Activated T-helper 17 cell treated with anti-CD3 and anti-CD28 coated beads, Interleukin-2, amount 50 U/mL, for 72 hours (primary cell): ENCODE measurements at regions not wholly inside any gene's neighbourhood (a gene's known extent, or its start where the extent isn't known, plus 50 kb on each side); places are given as distances from the start of the nearest gene placed in this dataset.
"Not testable (repeated sequence)": the region's sequence is repeated elsewhere in the genome, so short reads cannot be mapped to it uniquely, and the experiment has no call there.

Source experiments
- ATAC-seq: fragments of 150-1000 bp; cut with Tn5 transposase; replicated peaks from 2 replicates; pipeline ENCODE4 v1.10.0; 2021; ENCODE audit warnings: mild to moderate bottlenecking, moderate library complexity
- H3K27ac Mint-ChIP-seq: one replicate; pipeline ENCODE4 v1.8.0; 2022; ENCODE audit warnings: mixed read lengths
- H3K27me3 Mint-ChIP-seq: one replicate; pipeline ENCODE4 v1.8.0; 2022; ENCODE audit warnings: mixed read lengths
- H3K36me3 Mint-ChIP-seq: one replicate; pipeline ENCODE4 v1.8.0; 2022; ENCODE audit warnings: low read depth, mild to moderate bottlenecking, mixed read lengths
- H3K4me1 Mint-ChIP-seq: one replicate; pipeline ENCODE4 v1.8.0; 2022; ENCODE audit warnings: mixed read lengths
- H3K4me3 Mint-ChIP-seq: one replicate; pipeline ENCODE4 v1.8.0; 2022; ENCODE audit warnings: mild to moderate bottlenecking, mixed read lengths
- H3K9me3 Mint-ChIP-seq: one replicate; pipeline ENCODE4 v1.8.0; 2022; ENCODE audit warnings: mixed read lengths

DNA sequence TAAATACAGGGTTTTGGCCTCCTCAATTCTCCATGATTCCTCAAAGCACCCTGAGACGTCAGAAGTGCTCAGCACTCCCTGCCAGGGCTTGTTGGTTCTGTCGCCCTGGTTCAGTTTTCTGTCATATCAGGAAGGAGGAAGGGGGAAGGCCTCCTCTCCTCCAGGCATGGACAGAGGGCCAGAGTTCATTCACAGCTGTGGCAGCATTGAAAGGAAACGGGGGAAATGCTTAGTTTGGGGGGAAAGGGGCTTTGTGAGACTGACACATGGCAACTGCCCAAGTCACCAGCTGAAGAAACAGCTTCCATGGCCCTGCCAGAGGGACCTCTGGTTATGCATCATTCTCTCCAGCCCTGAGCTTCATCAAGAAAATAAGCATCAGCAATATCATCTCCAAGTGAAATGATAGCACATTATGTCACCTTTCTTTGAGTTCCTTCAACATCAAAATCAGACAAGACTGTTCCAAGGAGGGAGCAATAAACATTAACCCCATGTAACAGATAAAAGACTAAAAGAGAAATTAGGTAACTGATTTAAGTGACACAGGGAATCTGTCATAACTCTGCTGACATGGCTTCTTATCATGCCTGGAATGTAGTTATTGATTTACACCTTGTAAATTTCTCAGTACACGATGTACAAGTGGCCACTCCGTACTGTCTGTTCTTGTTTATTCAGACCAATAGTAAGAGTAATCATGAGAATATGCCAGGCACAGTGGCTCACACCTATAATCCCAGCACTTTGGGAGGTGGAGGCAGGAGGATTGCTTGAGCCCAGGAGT lies 103.2 kb upstream of the SLC25A33 start:
- Mint-ChIP-seq H3K4me1 (no peaks in the 10 kb centered on the region), H3K36me3 (no peaks in the 10 kb centered on the region), H3K27me3 (peaks cover 5% of the 10 kb centered on the region), H3K9me3 (no peaks in the 10 kb centered on the region), H3K27ac (no peak overlapping the region), H3K4me3 (no peak overlapping the region)
- ATAC-seq, result no peak

DNA sequence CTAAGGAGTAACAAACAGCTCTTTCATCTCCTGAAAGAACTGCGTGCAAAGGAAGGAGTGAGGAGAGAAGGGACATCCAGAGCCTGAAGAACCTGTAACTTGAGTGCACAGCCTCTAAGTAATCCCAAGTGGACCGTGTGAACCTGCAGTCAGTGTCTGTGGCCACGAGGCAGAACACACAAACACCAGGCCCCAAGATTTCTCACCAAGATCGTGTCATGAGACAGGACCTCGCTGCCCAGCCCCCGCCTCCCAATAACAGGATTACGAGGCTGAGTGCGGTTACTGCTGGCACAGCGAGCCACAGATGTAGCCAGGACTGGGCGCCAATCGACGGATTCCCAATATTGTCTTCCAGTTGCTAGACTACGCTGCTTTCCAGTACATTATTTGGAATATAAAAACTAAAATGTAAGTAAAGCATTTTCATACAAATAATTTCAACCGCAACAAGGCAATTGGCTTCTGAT lies 101.3 kb upstream of the SLC25A33 start:
- Mint-ChIP-seq H3K4me1 (no peaks in the 10 kb centered on the region), H3K27ac (no peak overlapping the region), H3K4me3 (no peak overlapping the region), H3K27me3 (peaks cover 5% of the 10 kb centered on the region), H3K36me3 (no peaks in the 10 kb centered on the region), H3K9me3 (no peaks in the 10 kb centered on the region)
- ATAC-seq, result no peak

DNA sequence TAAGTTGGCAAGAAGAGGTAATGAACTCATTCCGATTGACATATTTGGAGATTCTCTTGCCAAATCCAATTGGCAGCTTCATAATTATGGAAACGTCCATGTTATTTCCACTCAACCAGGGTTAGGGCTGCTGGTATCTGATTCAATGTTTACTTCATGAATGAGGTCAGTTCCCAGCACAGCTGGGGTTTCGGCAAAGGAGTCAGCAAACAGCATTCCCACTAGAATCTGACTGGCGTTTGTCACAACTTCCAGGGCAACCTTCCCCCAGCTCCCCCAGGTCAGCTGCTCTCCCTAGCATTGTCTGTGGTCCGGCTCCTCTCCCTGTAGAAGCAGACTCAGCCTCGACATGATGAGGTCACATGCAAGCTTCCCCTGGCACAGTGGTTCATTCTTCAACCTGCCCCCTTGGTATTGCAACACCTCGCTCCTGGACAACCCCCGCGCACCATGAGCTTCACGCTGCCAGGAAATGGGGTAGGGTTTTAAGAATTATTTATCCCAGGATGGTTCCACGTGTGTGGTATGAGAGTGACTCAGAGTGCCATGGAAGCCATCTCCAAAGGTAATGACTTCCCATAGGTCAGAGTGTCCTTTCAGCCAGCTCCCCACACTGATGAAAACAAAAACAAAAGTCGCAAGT lies 100.7 kb upstream of the SLC25A33 start:
- Mint-ChIP-seq H3K4me3 (no peak overlapping the region), H3K9me3 (no peaks in the 10 kb centered on the region), H3K27me3 (peaks cover 5% of the 10 kb centered on the region), H3K36me3 (no peaks in the 10 kb centered on the region), H3K27ac (no peak overlapping the region), H3K4me1 (no peaks in the 10 kb centered on the region)
- ATAC-seq, result no peak

DNA sequence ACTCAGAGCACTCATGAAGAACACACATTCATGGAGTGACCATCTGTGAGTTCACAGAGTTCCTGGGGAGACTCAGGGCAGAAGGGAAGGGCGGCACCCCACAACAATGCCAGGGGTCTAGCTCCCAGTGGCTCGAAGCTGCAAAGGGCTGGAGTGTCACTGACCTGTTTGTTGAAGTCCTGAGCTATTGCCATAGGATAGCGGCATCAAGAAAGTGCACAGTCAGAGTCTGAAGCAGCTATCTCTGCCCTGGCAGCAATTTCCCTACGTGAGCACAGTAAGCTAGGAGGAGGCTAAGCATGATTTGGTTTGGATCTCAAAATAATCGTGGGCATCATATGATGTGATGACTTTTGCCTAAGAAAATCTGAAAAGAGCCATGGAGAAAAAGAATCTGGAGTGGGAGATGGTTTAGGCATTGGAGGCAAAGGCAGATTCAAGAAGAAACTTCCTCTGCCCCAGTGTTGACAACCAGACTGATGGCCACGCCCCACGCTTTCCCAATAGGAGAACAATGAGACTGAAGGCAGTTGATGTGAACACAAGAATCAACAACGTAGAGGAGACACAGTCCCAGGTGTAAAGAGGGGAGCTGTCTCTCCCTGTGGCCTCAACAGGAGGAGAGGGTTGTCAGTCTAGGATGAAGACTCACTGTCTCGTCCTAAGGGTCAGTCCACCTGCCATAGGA lies 100.0 kb upstream of the SLC25A33 start:
- no peak overlapping the region for H3K27ac Mint-ChIP-seq
- ATAC-seq, result no peak
- no peak overlapping the region for H3K4me3 Mint-ChIP-seq
- H3K27me3 Mint-ChIP-seq, result peaks cover 5% of the 10 kb centered on the region
- H3K4me1 Mint-ChIP-seq, result no peaks in the 10 kb centered on the region
- no peaks in the 10 kb centered on the region for H3K9me3 Mint-ChIP-seq
- H3K36me3 Mint-ChIP-seq, result no peaks in the 10 kb centered on the region

DNA sequence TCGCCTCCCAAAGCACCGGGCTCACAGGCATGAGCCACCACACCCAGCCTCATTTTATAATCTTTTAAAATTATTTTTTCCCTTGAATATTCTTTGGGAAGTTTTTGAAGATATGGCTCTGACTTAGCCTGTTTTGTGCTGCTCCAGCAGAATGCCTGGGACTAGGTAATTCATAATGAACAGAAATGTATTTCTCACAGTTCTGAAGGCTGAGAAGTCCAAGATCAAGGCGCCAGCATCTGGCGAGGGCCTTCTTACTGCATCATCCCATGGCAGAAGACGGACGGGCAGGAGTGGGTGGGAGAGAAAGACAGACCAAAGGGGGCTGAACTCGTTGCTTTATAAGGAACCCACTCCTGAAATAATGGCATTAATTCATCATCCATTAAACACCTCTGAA lies 99.0 kb upstream of the SLC25A33 start:
- H3K27me3 Mint-ChIP-seq, result peaks cover 5% of the 10 kb centered on the region
- no peaks in the 10 kb centered on the region for H3K9me3 Mint-ChIP-seq
- no peak for ATAC-seq
- H3K27ac Mint-ChIP-seq, result no peak overlapping the region
- no peaks in the 10 kb centered on the region for H3K36me3 Mint-ChIP-seq
- H3K4me3 Mint-ChIP-seq, result no peak overlapping the region
- no peaks in the 10 kb centered on the region for H3K4me1 Mint-ChIP-seq

DNA sequence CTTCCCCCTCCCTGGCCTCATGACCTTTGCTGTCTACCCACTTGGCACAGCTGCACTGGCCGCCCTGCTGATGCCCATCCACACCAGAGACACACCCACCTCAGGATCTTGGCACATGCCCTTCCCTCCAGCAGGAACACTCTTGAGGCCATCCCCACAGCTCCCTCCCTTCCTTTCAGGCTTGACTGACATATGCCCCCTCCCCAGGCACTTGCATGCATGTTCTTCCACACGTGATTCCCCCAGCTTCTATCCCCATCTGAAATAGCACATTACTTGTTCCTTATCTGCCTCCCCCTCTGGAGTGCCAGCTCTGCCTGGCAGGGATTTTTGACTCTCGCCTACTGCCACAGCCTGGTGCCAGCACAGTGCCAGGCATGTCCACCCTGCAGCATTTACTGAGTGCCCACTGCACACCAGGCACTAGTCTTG lies 98.5 kb upstream of the SLC25A33 start:
- ATAC-seq, result no peak
- no peaks in the 10 kb centered on the region for H3K4me1 Mint-ChIP-seq
- H3K27ac Mint-ChIP-seq, result no peak overlapping the region
- no peaks in the 10 kb centered on the region for H3K9me3 Mint-ChIP-seq
- H3K27me3 Mint-ChIP-seq, result peaks cover 5% of the 10 kb centered on the region
- H3K36me3 Mint-ChIP-seq, result no peaks in the 10 kb centered on the region
- H3K4me3 Mint-ChIP-seq, result no peak overlapping the region

DNA sequence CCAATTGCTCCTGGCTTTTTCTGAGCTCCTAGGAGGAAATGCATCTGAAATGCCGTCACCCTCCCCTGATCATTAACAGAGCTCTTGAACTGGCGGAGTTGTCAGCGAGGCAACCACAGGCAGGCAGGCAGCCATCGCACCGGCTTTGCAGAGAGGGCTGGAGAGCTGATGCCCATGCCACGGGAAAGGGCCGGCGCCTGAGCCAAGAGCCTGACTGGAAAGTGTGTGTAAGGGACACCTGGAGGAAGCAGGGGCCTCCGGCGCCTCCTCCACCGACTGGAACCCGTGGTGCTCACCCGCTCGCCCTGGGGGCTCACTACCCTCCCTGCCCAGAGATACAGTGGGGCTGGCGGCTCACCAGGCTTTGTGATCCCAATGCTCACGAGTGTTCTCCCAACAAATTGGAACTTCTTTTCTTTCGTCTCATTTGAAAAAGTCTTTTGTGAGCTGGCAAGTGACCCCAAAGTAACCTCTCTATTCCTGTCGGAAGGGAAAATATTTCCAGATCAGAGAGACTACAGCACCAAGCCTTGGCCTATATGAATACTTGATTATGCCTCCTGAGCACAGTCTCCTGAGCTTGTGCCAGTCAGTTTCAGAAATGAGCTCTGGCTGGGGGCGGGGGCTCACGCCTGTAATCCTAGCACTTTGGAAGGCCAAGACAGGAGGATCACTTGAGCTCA lies 97.7 kb upstream of the SLC25A33 start:
- Mint-ChIP-seq H3K27me3 (peaks cover 5% of the 10 kb centered on the region), H3K36me3 (no peaks in the 10 kb centered on the region), H3K4me3 (no peak overlapping the region), H3K27ac (no peak overlapping the region), H3K9me3 (no peaks in the 10 kb centered on the region), H3K4me1 (no peaks in the 10 kb centered on the region)
- no peak for ATAC-seq

DNA sequence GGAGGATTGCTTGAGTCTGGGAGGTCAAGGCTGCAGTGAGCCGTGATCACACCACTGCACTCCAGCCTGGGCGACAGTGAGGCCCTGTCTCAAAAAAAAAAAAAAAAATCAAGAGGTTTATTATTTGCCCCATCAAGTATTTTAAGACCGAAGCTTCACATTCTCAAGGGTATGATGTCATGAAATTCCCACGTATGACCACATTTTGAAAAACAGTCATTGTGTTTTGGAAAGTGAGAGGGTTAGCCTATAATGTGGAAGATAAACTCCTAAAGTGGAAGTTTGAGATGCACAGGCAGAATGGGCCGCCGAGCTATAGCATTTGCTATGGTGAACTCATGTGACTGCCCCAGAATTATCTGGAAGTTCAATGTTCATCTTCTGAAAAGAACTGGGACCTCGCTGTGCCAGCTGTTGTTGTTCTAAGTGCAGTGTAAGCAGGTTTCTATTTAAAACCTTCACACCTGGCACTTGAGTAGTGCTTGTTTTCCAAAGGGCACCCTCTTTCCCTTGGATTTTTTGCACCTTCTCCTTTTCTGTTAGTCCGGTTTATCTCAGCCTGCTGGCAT lies 96.9 kb upstream of the SLC25A33 start:
- no peak overlapping the region for H3K4me3 Mint-ChIP-seq
- no peak overlapping the region for H3K27ac Mint-ChIP-seq
- ATAC-seq, result no peak
- no peaks in the 10 kb centered on the region for H3K4me1 Mint-ChIP-seq
- H3K27me3 Mint-ChIP-seq, result peaks cover 5% of the 10 kb centered on the region
- H3K36me3 Mint-ChIP-seq, result no peaks in the 10 kb centered on the region
- no peaks in the 10 kb centered on the region for H3K9me3 Mint-ChIP-seq

DNA sequence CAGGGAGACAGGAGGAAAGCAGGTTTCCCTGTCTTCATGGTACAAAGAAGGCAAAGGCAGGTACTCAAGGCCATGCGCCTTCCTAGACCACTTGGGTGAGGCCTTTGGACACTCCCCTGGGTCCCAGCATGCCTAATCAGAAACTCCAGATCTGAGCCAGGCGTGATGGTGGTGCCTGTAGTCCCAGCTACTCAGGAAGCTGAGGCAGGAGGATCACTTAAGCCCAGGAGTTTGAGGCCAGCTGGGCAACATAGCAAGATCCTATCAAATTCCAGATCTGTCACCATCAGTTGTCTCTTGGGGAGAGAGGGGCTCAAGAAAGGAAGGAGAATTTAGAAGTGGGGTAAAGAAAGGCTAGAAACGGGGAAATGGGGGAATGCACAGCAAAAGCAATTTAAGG lies 96.3 kb upstream of the SLC25A33 start:
- H3K4me3 Mint-ChIP-seq, result no peak overlapping the region
- H3K27ac Mint-ChIP-seq, result no peak overlapping the region
- no peaks in the 10 kb centered on the region for H3K4me1 Mint-ChIP-seq
- H3K27me3 Mint-ChIP-seq, result peaks cover 5% of the 10 kb centered on the region
- ATAC-seq, result no peak
- H3K9me3 Mint-ChIP-seq, result no peaks in the 10 kb centered on the region
- H3K36me3 Mint-ChIP-seq, result no peaks in the 10 kb centered on the region

DNA sequence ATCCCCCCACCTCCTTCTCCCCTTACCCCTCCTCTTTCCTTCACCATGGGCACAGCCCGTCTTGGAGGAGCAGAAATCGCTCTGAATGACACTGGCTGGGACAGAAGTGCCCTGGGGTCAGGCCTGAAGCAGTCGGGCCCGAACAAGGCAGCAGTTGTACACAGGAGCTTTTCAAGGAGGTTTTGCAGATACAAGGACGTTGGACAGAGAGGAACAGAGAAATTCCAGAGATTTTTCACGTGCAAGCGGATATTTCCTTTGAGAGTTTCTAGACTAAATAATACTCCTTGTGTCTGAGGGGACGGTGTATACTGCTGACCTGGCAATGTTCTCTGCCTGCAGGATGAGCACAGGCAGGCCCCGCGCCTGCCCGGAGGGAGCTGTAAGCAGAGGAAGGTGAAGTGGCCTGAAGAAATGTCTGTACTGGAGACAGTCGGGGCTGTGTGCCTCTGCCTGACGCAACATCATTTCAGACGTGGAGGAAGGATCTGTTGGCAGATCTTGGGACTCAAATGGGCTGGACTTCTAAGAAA lies 95.3 kb upstream of the SLC25A33 start:
- Mint-ChIP-seq H3K27me3 (peaks cover 5% of the 10 kb centered on the region), H3K4me1 (no peaks in the 10 kb centered on the region), H3K27ac (no peak overlapping the region), H3K36me3 (no peaks in the 10 kb centered on the region), H3K9me3 (no peaks in the 10 kb centered on the region), H3K4me3 (no peak overlapping the region)
- no peak for ATAC-seq

DNA sequence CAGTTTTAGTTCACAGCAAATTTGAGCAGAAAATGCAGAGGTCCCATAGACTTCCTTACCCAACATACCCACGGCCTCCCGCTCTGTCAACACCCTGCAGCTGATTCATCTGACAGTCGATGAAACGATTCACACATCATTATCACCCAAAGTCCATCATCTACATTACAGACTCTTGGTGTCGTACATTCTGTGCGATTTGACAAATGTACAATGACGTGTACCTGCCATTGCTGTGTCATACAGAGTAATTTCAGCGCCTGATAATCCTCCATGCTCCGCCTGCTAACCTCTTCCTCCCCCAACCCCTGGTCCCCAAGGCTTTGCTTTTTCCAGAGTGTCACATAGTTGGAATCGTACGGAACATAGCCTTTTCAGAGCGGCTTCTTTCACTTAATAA lies 94.7 kb upstream of the SLC25A33 start:
- no peaks in the 10 kb centered on the region for H3K9me3 Mint-ChIP-seq
- no peaks in the 10 kb centered on the region for H3K36me3 Mint-ChIP-seq
- H3K4me3 Mint-ChIP-seq, result no peak overlapping the region
- ATAC-seq, result no peak
- peaks cover 5% of the 10 kb centered on the region for H3K27me3 Mint-ChIP-seq
- no peaks in the 10 kb centered on the region for H3K4me1 Mint-ChIP-seq
- no peak overlapping the region for H3K27ac Mint-ChIP-seq

DNA sequence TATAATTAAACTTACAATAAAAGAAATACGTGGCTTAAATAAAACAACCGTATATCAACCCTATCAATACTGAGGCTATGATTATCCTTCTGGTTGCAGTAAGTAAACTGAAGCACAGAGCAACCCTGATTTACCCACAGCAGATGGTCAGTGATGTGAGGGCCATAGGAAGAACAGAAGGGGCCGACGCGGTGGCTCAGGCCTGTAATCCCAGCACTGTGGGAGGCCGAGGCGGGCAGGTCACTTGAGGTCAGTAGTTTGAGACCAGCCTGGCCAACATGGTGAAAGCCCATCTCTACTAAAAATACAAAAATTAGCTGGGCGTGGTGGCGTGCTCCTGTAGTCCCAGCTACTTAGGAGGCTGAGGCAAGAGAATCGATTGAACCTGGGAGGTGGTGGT lies 94.2 kb upstream of the SLC25A33 start:
- H3K4me3 Mint-ChIP-seq, ATAC-seq, H3K27ac Mint-ChIP-seq, H3K36me3 Mint-ChIP-seq, H3K27me3 Mint-ChIP-seq, H3K4me1 Mint-ChIP-seq, H3K9me3 Mint-ChIP-seq: not testable (repeated sequence)

DNA sequence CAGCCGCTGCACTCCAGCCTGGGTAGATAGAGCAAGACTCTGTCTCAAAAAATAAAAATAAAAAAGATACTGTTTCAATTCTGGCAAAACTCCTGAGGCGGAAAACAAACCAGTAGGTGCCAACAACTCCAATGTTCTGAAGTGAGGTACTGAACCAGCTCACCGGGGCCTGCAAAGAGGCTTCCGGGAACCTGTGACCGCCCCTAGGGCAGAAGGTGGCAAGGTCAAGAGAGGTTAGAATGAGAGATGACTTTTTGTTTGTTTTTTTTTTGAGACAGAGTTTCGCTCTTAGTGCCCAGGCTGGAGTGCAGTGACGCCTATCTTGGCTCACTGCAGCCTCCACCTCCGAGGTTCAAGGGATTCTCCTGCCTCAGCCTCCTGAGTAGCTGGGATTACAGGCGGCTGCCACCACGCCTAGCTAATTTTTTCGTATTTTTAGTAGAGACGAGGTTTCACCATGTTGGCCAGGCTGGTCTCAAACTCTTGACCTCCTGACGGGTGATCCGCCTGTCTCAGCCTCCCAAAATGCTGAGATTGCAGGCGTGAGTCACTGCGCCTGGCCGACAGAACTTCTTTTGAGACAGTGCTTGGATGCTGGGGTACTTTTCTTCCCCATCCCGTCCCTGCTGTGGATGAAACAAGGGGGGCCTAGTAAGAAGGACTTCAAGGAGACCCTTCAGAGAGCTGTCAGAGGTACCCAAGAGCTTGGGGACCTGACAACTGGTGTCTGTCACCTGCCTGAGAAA lies 91.9 kb upstream of the SLC25A33 start:
- no peaks in the 10 kb centered on the region for H3K36me3 Mint-ChIP-seq
- no peak overlapping the region for H3K4me3 Mint-ChIP-seq

More for the DNA sequence above, 91.9 kb upstream of the SLC25A33 start:
- H3K4me1 Mint-ChIP-seq, result no peaks in the 10 kb centered on the region
- ATAC-seq, result no peak
- no peak overlapping the region for H3K27ac Mint-ChIP-seq
- no peaks in the 10 kb centered on the region for H3K9me3 Mint-ChIP-seq
- H3K27me3 Mint-ChIP-seq, result no peaks in the 10 kb centered on the region
